ENCODE measurements at regions not wholly inside any gene's neighbourhood (a gene's known extent, or its start where the extent isn't known, plus 50 kb on each side); places are given as distances from the start of the nearest gene placed in this dataset.
"Not testable (repeated sequence)": the region's sequence is repeated elsewhere in the genome, so short reads cannot be mapped to it uniquely, and the experiment has no call there.

- DNase-seq (ENCODE audit: low spot score) = no peak
Measured at GRCh38 chr17:21517538-21518293, 141.6 kb downstream of the KCNJ12 start.

GRCh38 chr17:21522755-21523336 is 146.7 kb downstream of the KCNJ12 start:
- no peak for DNase-seq (ENCODE audit: low spot score)

DNA sequence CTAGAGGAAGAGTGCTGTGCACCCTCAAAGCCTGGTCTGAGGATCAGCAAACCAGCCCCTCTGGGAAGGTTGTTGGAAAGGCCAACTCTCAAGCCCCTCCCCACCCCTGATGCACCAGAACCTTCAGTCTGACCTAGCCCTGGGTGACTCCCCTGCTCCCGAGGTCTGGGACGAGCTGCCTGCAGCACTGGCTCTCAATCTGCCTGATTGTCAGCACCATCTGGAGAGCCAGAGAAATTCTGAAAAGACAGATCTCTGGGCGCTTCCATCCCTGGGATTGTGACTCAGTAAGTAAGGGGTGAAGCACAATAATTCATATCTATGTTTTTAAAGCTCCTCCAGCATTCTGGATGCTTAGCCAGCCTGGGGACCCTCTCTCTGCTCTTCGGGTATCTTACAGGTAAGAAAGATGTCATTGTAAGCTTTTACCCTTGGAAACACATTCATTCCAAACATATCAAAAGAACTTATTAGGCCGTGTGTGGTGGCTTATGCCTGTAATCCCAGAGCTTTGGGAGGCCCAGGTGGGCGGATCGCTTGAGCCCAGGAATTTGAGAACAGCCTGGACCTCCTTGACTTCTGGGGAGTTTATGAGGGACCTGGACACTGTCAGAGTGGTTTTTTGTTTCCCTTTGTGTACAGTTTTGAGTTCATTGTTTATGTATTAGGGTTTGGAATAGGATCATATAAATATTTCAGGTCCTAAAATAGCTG is 147.5 kb downstream of the KCNJ12 start:
- DNase-seq (ENCODE audit: low spot score) = no peak

DNA sequence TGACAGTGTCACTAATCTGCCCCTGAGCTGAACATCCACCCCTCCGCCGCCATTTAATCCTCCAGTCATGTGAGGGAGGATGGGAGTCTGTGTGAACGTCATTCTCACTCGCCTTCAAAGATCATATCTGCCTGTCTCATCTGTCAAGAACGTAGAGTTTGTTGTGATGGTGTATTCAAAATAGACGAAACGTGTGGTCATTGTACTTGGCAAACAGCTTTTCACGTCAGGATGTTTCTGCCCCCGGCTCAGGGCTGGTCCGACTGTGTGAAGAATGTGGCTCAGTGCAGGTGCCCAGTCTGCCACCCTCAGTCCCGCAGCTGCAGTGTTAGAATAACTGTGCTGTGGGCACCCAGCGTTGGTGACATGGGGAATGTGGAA is 148.0 kb downstream of the KCNJ12 start:
- DNase-seq (ENCODE audit: low spot score) = no peak

- no peak for DNase-seq (ENCODE audit: low spot score)
Measured at GRCh38 chr17:21525464-21526130, 149.4 kb downstream of the KCNJ12 start.

GRCh38 chr17:21528031-21528695 is 152.0 kb downstream of the KCNJ12 start:
- no peak for DNase-seq (ENCODE audit: low spot score)

- no peak for DNase-seq (ENCODE audit: low spot score)
Measured at GRCh38 chr17:21530311-21530710, 154.2 kb downstream of the KCNJ12 start.

DNA sequence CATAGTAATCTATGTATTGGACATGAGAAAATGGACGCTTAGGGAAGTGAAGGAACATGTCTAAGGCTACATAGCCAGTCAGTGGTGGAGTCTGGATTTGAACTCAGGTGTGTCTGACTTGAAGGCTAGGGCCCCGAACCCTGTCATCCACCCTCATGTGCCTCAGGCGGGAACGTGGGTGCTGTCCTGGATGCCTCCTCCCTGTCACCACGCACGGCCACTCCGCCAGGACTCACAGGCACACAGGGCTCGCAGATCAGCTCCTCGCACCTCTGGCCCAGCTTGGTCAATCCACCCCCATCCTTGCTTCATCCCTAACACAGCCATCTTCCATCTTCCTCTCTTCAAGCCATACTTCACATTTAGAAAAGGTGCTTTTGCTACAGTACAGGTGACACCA is 154.7 kb downstream of the KCNJ12 start:
- DNase-seq (ENCODE audit: low spot score) = no peak

DNA sequence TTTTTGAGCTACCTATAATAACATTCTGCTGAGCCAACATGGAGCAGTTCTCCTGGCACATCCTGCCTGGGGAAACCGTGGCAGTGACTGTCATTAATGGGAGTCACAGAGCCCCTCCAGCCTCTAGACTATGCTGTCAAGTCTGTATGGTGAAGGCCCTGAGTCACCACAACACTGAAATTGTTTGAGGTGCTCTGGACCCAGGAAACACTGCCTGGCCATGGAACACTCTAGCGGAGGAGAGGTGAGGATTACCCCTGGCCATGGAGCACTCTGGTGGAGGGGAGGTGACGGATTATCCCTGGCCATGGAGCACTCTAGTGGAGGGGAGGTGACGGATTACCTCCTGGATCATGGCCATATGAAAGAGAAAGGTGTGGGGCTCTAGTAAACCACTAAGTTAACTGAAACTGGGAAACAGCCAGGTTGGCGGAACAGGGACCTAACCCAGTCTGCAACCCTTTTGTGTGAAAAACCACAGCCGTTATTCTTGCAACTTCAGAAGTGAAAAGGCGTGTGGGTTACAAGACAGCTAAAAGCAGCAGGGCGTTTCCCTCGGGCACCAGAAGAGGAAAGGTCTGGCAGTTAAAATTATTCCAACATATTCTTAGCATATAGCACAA is 156.7 kb downstream of the KCNJ12 start:
- no peak for DNase-seq (ENCODE audit: low spot score)

DNA sequence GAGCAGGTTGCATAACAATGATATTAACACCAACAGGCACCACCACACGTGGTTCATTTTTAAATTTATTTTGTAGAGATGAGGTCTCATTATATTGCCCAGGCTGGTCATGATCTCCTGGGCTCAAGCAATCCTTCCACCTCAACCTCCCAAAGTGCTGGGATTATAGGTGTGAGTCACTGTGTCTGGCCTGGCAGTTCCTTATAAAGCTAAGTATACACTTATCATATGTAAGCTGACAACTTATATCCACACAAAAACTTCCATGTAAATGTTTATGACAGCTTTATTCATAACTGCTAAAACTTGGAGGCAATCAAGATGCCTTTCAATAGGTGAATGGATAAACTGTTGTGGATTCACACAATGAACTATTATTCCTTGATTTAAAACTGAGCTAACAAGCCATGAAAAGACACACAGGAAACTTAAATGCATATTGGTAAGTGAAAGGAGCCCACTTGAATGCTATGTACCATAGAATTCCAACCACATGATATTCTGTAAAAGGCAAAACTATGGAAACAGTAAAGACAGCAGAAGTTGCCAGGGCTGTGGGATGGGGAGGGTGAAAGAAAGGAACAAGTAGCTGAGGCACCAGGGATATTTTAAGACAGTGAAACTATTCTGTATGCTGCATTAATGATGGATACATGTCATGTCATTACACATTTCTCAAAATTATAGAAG is 156.5 kb upstream of the KCNJ18 start:
- no peak for DNase-seq (ENCODE audit: low spot score)

DNA sequence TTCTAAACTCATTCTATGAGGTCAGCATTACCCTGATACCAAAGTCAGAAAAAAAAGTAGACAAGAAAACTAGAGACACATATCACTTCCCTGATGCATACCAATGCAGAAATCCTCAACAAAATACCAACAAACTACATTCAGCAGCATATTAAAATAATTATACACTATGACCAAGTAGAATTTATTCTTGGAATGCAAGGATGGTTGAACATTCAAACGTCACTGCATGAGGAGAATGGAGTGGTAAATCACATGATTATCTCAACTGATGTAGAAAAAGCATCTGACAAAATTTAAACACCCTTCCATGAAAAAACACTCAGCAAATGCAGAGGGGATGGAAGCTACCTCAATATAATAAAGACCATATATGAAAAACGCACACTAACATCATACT is 155.0 kb upstream of the KCNJ18 start:
- DNase-seq (ENCODE audit: low spot score) = no peak

DNA sequence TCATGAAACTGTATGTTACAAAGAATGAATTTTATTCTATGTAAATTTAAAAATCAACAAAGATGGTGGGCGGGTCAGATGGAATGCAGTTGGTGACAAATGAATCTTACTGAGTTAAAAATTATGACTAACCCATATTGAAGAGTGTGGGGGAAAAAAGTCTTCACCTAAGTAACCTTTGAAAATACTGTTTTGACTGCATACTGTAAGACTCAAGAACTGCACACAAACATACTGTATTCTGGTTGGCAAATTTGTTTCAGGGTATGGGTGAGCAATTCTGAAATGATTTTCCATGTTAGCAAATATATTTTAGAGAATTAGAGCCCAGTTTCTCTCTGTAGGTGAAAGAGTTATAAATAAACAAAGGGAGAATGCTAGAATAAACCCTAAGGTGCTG is 153.7 kb upstream of the KCNJ18 start:
- DNase-seq (ENCODE audit: low spot score) = no peak

- no peak for DNase-seq (ENCODE audit: low spot score)
Measured at GRCh38 chr17:21539146-21539545, 153.2 kb upstream of the KCNJ18 start.

GRCh38 chr17:21540502-21540901 is 151.8 kb upstream of the KCNJ18 start:
- DNase-seq (ENCODE audit: low spot score) = no peak

DNA sequence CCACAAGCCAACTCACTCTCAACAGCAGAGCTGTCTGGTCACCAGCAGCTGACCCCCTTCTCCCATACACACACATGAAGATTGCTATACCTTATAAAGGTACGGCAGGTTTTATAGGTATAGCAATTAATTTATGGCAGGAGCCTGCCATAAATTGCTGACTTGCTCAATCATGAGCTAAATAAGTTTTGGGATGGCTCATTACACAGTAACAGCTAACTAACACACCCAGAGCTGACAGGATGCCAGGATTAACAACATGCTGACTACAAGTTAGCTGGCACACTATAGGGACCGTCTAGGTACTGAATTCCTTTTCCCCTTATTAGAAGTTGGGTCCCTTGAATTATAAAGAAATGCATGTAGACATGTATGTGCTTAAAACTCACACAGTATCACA is 150.3 kb upstream of the KCNJ18 start:
- DNase-seq (ENCODE audit: low spot score) = no peak

- no peak for DNase-seq (ENCODE audit: low spot score)
Measured at GRCh38 chr17:21542991-21543390, 149.3 kb upstream of the KCNJ18 start.

DNA sequence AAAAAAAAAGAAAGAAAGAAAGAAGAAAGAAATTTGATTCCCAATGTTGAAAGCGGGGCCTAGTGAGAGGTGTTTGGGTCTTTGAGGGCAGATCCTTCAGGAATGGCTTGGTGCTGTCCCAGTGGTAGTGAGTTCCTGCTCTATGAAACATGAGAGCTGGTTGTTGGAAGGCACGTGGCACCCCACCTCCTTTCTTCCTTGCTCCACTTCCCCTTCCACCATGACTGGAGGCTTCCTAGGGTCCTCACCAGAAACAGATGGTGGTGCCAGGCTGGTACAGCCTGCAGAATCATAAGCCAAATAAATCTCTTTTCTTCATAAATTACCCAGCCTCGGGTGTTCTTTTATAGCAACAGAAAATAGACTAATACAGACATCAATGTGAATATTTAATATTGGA is 147.3 kb upstream of the KCNJ18 start:
- DNase-seq (ENCODE audit: low spot score) = no peak

- no peak for DNase-seq (ENCODE audit: low spot score)
Measured at GRCh38 chr17:21548236-21548635, 144.1 kb upstream of the KCNJ18 start.

- DNase-seq (ENCODE audit: low spot score) = no peak
Measured at GRCh38 chr17:21549107-21549687, 143.1 kb upstream of the KCNJ18 start.

- DNase-seq (ENCODE audit: low spot score) = not testable (repeated sequence)
Measured at GRCh38 chr17:21550031-21550430, 142.3 kb upstream of the KCNJ18 start.

Data from HuH-7.5 (cell line).